ENCODE measurements at regions not wholly inside any gene's neighbourhood (a gene's known extent, or its start where the extent isn't known, plus 50 kb on each side); places are given as distances from the start of the nearest gene placed in this dataset.

DNA sequence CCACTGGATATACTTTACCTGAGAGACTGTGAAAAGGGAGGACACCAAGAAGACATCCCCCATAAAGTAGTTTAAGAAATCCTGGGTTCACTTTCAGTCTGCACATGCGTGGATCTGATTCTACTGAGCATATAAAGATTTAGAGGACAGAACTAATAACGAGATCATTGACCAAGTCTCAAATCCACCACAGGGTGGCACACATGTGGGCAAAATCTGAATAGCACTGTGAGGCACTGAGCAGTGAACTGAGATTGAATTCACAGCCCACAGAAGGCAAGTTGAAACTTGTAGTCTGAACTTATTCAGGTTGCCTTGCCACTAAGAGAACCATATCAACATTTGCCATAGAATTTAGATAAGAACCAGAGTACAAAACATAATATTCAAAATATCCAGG lies 818.6 kb downstream of the GRID1 start:
- TF ChIP-seq, protein P1, sequence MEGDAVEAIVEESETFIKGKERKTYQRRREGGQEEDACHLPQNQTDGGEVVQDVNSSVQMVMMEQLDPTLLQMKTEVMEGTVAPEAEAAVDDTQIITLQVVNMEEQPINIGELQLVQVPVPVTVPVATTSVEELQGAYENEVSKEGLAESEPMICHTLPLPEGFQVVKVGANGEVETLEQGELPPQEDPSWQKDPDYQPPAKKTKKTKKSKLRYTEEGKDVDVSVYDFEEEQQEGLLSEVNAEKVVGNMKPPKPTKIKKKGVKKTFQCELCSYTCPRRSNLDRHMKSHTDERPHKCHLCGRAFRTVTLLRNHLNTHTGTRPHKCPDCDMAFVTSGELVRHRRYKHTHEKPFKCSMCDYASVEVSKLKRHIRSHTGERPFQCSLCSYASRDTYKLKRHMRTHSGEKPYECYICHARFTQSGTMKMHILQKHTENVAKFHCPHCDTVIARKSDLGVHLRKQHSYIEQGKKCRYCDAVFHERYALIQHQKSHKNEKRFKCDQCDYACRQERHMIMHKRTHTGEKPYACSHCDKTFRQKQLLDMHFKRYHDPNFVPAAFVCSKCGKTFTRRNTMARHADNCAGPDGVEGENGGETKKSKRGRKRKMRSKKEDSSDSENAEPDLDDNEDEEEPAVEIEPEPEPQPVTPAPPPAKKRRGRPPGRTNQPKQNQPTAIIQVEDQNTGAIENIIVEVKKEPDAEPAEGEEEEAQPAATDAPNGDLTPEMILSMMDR (IDR thresholded peaks at IDR 0.05): peak; percentile 49
- Mint-ChIP-seq H3K36me3 (ENCODE audit: low read depth) (no peaks in the 10 kb centered on the region), H3K9me3 (peaks cover 3% of the 10 kb centered on the region), H3K27ac (no peak overlapping the region), H3K4me1 (peaks cover 19% of the 10 kb centered on the region), H3K4me3 (no peak overlapping the region), H3K27me3 (ENCODE audit: low read depth, poor library complexity) (peaks cover 3% of the 10 kb centered on the region)
- DNase-seq: peak; percentile 12
